ENCODE measurements at regions not wholly inside any gene's neighbourhood (a gene's known extent, or its start where the extent isn't known, plus 50 kb on each side); places are given as distances from the start of the nearest gene placed in this dataset.

DNA sequence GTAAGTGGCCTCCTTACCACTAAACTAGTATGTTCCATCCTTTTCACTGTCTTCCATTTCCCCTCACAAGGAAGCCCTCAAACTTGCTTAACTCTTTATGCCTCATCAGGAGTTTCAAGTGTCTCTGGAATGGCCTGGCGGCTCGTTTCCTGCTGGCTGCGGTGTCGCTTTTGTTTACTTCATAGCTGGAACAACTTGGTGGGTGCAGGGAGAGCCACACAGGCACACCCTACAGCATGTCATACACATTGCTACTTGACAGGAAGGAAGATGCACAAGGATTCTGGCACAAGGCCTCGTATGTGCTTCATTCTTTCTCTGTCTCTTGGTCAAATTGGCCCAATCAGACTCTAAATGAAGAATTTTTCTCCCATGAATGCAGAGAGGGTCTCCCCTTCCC lies 488.3 kb downstream of the FOXO1 start:
- DNase-seq: no peak

DNA sequence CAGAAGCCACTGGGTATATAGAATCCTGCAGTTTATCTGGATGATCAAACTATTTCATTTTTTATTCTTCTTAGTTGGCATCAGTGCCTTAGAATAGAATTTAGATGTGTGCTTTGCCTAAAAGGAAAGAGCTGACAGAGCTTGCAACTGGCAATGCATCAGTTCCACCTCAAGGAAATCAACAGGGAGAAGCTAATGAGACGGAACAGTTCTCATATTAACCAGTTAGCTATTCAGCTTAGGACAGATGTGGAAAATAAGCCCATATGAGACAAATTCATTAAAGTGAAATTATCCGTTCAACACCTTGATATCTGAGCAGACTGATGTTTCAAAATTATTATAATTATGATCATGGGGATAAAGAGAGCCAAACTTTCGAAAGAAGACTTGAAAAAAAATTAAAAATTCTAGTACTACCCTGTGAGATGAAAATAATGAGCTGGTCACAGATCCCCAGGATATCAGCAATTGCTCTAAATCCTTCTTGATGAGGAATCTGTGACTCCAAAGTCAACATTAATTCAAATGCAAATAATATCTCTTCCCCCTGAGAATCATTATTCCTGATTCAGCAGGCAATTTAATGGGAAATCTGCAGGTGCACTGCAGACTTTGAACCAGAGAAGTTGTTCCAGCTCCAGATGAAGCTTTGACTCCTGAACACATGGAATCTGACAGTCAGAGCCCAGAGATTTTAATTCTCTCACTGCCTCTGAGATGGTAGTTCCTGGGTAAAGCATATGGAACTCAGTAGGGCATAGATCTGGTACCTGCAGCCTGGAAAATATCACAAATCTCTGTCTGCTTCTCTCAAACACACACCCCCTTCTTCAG lies 486.8 kb downstream of the FOXO1 start:
- no peak for DNase-seq

DNA sequence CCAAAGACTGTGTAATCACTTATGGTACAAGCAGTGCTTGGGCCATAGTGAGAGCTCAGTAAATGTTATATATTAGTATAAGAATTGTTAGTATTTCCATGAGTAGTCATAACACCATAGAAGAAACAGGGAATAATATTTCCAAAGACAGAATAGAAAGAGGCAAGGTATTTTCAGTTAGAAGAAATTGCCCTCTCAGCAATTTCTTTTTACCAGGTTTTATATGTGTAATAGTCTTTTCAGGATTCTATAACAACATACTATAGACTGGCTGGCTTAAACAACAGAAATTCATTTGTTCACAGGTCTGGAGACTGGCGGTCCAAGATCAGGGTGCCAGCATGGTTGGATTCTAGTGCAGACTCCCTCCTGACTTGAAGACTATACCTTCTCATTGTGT lies 485.7 kb downstream of the FOXO1 start:
- no peak for DNase-seq

DNA sequence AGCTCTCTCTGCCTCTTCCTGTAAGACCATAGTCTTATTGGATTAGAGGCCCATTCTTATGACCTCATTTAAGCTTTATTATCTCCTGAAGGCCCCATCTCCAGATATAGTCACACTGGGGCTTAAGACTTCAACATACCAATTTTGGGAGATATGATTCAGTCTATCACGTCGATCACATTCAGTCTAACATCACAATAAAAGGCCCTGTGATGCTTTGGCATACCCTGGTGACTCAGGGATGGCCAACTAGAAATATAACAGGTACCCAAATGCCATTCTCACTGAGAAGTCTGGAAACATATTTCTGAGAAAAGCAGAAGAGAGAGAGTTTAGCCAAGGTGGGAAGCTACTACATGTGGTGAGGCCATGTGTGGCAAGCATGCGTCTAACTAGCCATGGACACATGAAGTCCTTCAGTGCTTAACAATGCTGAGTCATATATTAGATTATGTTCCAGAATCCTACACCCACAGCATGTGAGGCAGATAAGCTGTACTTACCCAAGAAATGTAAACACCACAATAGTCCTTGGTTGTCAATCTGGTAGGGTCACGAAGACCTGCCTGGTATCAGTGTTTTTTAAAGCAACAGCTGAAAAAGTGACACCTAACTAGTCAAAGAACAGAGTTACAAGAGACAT lies 485.1 kb downstream of the FOXO1 start:
- no peak for DNase-seq

- DNase-seq: no peak
Observed at GRCh38 chr13:40182591-40182990, 483.9 kb downstream of the FOXO1 start.

- no peak for DNase-seq
Observed at GRCh38 chr13:40185414-40185813, 481.0 kb downstream of the FOXO1 start.

DNA sequence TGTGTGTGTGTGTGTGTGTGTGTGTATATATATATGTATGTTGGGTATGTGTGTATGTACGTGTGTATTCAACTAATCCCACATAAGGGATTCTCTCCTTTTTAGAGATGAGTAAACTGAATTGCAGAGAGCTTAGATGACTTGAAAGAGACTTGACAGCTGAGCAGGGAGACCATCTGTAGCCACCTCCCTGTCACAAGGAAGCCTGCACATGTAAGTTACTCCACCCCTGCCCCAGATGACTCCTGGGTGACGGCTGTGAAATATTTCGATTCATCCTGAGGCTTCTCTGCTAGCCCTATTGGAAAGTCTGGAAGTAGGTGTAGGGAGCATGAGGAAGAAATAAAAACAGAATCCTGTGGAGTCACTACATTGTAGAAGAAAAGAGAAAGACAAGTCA lies 480.4 kb downstream of the FOXO1 start:
- DNase-seq: no peak

GRCh38 chr13:40186626-40187323 lies 479.7 kb downstream of the FOXO1 start:
- no peak for DNase-seq

DNA sequence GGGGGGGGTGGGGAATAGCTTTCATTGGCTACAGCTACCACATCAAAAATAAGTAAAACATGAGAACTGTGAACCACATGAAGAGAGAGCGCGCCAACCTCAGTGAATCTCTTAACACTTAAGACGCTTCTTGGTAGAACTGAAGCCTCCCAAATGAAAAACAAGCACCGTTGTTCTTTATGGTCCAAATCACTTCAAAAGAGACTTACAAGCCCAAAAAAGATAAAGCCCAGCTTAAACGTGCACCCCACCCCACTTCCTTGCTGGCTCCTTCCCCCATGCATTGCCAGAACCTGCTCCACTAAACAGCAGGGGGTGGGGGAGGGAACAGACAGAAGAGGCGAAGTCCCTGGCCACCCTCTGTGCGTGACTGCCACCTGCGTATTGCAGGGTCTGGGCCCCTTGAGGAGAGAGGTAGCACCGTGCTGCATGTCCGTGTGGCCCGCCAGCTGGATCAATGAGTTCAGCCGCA lies 479.1 kb downstream of the FOXO1 start:
- peak; percentile 71 to 72 for DNase-seq

GRCh38 chr13:40187841-40188591 lies 478.4 kb downstream of the FOXO1 start:
- DNase-seq: peak; percentile 57 to 61

- DNase-seq: peak; percentile 22 to 40
Observed at GRCh38 chr13:40189426-40189825, 477.0 kb downstream of the FOXO1 start.

GRCh38 chr13:40189898-40190630 lies 476.4 kb downstream of the FOXO1 start:
- no peak for DNase-seq

DNA sequence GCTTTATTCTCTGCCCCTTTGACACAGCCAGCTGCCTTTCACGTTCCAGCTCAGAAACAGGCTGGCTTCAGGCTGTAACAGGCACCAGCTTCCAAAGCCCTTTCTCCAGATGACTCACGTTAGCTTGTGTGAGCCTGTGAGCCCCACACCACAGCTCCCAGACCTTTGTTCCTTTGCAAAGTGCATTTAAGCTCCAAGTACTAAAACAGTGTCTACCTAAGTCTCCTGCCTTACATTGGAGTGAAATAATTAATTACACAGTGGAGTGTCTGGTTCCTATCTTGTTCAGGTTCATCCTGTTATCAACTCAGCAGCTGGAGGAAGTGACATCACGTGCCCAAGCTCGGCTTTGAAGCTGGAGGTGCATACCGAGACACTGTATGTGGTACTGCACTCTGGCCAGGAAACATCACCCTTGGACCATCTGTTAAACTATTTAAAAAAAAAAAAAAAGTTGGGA lies 475.8 kb downstream of the FOXO1 start:
- peak; percentile 59 to 60 for DNase-seq

- DNase-seq: no peak
Observed at GRCh38 chr13:40191186-40191980, 475.1 kb downstream of the FOXO1 start.

GRCh38 chr13:40192452-40192851 lies 474.0 kb downstream of the FOXO1 start:
- no peak for DNase-seq

GRCh38 chr13:40192858-40193257 lies 473.6 kb downstream of the FOXO1 start:
- DNase-seq: no peak

GRCh38 chr13:40193286-40194223 lies 472.9 kb downstream of the FOXO1 start:
- no peak for DNase-seq

DNA sequence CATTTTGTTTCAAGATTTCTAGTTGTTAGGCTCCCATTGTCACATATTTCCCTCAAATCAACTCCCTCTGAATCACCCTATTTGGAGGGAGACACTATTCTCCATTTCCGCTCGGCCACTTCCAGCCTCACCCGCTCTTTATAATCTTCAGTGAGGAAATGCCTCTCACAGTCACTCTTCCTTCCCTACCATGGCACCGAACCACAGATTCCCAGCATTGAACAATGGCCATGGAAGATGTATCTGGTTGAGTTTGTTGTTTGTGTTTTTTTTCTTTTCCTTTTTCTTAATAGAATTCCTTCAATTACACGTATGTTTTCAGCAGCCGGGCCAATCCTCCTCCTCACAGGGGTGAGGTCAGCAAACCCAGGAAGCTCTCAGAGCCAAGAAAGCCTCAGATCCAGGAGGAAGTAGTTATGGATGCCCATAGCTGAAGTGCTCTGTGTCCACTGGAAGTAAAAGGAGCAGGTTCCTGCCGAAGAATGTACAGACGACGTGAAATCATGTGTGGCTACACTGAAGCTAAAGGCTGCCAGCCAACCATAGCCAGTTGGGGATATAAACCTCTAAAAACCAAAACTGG lies 472.1 kb downstream of the FOXO1 start:
- no peak for DNase-seq

DNA sequence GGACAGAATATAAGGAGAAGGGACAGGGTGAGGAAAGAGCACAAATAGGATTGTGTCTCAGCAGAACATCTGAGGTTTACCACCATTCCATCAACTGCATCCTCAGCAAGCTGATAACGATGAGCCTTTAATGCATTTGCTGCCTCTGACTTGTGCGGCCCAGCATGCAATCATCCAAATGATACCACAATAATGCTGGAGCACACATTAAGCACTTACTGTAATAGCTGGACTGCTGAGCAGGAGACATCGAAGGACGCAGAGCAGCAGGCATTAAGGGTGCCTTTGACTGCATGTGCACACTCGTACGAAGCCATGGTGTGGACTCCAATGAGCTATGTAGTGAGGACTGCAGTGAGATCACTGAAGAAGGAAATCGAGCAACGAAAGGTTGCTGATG lies 469.4 kb downstream of the FOXO1 start:
- no peak for DNase-seq
